ENCODE measurements at regions not wholly inside any gene's neighbourhood (a gene's known extent, or its start where the extent isn't known, plus 50 kb on each side); places are given as distances from the start of the nearest gene placed in this dataset.

DNA sequence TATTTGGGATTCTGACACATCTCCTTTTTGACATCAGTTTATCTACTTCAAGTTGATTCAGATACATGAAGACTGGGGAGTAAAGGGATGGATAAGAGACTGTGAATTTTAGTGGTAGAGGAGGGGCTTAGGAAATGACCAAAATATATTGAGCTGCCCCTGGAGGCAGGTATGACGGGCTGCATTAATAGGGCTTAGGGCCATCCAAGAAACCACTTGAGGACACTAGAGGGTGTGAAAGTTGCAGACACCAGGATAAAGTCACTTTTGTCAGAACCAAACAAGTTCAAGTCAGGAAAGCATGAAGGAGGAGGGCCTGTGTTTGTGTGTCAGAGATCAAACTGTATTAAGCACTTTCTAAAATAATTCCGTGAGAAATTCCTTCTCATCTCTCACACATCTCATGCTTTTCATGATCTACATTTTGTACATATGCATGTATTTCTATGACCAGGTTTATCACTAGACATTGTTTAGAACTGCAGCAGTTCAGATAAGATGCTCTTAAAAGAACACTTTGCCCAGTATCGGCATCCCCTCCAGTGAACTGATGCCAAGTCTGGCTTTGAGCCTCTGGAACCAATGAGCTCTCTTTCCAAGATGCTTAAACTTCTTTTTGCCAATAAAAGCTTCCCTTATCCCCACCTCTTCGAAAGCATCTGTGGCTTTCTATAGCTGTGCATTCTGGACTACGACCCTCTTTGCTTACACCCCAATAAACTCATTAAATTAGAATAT, 136.9 kb downstream of the SLC38A1 start:
- DNase-seq: no peak

DNA sequence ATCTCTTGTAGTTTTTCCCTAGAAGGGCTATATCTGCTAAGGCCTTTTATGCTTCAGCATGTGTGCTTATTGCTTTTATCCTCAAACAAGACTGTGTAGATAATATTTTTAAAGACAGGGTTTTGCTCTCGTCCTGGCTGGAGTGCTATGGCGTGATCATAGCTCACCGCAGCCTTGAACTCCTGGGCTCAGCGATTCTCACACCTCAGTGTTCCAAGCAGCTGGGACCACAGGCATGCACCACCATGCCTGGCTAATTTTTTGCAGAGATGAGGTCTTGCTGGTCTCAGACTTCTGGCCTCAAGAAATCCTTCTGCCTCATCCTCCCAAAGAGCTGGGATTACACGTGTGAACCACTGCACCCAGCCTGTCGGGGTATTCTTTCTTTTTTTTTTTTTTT, 137.3 kb upstream of the SCAF11 start:
- no peak for DNase-seq

DNA sequence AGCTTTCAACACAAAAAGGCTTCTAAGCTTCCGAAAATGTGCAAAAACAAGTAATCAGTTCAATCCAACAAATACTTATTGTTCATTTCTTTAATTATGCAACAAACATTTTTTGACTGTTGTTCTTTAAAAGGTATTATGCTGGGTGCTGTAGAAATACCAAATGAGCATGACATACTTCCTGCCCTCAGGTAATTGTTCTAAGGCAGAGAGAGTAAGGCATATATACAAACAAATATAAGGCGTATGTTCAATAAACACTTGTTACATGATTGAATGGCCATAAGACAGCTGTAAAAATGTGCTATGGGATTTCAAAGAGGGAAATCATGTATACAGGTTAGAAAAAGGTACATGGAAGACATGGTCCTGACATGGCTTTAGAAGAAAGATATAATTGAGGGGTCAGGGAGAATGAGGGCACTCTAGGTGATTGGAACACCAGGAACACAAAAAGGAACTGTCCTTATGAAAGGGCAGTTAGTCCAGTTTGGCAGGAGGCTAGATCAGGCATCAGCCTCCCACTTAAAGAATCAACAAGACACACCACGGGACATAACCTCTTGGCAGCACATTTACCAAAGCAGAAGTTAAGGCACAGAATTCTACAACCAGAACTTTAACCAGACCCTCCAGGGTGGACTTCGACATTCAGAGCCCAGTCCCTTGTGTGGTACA, 135.8 kb upstream of the SCAF11 start:
- no peak for DNase-seq

DNA sequence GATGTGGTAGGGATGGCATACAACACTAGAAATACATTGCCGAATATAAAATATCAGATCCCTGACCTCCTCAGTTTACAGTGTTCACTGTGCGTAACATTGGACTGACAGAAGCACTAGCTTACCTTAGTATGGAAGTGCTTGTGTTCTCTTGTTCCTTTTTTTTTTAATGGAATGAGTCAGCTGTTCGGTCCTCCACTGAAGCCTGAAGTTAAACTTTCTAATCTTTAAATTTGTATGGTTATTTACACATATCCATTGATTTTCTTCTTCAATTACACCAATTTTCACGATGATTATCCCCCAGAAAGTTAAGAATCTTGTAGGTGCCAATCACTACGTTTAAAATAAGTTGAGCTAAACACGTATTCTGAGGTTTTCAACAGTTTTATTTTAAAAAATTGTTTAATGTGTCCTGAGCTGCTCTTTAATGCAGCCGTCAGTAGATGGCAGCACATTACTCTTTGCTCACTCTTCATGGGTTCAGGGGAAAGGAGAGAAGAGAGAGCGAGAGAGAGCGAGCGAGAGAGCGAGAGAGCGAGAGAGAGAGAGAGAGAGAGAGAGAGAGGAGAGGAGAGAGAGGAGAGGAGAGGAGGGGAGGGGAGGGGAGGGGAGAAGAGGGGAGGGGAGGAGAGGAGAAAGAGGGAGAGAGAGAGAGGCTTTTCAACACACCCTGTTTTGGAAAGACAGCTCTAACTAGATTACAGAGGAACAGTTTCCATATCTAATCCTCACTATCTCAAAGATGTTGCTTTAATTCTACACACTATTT, 134.7 kb upstream of the SCAF11 start:
- peak; percentile 77 for DNase-seq

DNA sequence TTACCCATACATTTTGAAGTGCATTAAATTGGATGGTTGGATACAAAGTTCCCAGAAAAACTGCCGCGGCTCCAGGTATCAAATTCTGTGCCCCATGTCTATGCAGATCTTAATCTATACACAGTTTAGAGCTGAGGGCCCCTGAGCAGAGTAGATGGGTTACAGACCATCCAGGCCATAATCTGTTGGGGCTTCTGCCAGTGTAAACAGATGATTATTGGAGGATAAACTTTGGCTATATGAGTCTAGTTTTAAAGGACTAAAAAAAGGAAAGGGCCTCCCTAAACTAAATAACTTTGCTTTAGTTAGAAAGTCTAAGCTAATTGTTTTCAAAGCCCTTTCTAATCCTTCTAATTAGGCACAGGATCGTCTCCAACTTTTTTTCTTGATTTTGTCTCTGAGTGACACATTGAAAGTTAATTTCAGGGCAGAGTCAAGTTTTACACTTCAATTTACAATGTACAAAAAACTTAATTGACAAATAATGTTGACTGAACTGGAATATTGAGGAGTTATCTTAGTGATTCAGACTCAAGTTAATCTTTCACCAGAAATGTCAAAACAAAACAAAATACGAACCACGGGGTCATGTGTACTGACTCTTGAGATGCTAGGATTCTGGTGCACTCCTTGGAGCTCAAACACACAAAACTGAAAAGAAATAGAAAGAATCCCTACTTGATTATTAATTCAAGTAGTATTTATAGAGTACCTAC, 133.9 kb upstream of the SCAF11 start:
- no peak for DNase-seq

DNA sequence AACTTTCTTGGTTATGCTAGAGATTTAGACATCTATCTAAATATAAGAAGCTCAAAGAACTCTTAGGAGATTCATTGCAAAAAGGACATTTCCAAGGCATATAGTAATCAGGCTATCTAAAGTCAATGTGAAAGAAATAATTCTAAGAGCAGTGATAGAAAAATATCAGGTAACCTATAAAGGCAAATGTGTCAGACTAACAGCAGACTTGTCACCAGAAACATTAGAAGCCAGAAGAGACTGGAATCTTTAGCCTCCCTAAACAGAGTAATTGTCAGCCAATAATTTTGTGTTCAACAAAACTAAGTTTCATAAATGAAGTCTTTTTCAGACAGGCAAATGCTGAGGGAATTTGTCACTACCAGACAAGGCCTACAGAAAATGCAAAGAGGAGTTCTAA, 122.0 kb upstream of the SCAF11 start:
- no peak for DNase-seq

DNA sequence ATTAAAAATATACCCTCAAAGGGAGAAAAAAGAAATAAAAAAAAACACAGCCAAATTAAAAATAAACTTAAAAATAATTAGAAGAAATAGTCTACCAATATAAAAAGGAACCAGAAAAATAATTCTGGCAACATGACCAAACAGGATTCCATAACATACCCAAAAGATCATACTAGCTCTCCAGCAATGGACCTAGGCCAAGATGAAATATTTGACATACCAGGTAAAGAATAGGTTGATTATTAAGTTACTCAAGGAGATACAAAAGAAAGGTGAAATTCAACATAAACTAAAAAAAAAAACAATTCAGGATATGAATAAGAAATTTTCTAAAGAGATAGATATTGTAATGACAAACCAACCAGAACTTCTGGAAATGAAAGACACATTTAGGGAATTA, 121.3 kb upstream of the SCAF11 start:
- no peak for DNase-seq

DNA sequence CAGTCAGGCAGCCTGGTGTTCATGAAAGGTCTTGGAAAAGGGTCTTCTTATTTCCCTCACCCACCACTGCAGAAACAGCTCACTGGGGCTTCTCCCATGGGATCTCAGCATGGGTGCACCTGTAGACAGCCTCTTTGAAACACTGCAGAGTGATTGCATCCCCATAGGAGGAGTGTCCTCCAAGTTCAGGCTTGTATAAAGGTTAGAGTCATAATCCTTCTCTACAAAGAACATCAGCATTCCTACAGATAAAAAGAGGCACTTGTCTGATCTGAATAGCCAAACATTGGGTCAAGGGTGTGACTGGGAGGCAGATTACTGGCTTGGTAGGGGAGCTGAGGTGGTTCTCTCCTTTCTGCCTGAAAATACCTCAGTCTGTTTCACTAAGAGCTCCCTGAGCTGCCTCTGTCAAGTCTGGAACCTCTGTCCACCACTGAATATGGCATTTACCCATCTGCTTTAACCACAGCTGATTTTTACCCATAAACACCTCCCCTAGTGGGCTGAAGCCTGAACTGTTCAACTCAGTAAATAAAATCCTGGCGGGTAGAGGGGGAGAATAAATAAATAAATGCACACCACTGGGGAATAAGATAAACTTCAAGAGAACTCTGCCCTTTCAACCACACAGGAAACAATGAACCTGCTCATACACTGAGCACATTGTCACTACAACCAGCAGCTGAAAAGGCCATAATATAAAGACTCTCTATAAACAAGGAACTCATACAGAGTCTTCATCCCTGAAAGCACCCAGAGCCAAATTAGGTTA, 120.7 kb upstream of the SCAF11 start:
- no peak for DNase-seq

DNA sequence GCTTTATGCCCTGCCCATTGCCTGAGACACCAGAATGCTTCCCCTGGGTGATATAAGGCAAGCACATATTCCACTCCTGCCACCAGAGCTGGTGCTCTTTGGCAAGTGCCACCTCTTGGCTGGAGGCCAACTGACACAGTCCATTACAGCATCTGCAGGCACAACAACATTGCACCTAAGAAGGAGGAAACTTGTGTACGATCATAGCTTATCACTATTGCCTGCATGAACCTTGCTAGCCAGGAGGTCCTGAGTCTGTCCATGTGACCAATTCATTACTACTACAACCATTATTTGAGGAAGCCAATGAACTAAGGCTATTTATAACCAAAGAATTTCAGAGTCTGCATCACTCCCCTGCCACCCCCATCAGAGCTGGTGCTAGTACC, 119.8 kb upstream of the SCAF11 start:
- DNase-seq: no peak

DNA sequence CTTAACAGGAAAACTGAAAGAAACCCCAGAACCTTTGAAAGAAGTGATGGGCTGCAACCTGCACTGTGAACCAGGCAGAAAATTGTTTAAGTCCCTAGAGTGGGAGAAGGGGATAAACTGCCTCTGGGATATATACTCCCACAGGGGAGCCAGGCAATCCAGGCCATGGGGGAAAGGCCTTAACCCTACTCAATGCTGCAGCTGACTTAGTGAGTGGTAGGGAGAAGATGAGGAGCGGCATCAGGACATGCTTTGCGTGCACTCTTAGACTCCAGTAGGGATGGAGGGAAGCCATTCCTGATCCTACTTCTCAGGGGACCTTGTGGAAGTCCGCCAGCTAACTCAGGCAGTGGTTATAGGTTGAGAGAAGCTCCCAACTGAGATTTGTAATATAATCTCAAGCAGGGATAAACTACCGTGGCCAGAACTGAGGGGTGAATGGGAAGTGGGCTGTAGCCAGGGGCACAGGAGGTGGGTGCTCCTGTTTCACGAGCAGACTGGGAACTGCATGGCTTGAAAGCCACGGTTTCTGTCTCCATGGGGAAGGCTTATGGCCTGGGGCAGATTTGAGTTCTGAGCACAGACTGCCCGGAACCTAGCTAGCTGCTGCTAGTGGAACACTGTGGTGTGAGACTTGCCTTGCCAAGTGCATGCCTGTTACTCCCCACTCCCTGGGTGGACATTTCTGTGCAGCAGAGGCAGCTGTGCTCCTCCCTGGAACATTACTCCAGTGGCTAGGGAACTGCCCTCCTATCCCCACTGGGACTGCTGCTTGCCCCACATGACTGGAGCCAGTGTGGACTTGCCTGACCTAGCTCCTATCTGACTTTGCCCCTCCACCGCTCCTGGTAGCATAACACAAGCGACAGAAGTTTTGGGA, 119.2 kb upstream of the SCAF11 start:
- DNase-seq: no peak

DNA sequence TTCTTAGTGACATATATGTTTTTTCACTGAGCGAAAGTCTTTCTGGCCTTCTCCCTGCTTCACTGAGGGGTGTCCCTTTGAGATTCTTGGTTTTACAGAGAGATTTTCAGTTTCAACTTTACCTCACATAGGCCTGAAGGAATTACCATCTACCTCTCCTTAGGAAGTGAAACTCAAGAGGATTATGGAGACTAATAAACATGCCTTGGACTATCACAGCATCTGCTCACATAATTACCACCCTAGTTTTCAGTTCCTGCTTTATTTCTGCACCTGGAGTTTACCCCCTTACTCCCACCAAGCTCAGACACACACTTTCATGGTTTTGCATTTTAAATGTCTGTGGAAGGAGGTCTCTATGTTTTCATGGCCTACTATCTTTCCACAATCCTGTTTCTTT, 118.3 kb upstream of the SCAF11 start:
- DNase-seq: no peak

DNA sequence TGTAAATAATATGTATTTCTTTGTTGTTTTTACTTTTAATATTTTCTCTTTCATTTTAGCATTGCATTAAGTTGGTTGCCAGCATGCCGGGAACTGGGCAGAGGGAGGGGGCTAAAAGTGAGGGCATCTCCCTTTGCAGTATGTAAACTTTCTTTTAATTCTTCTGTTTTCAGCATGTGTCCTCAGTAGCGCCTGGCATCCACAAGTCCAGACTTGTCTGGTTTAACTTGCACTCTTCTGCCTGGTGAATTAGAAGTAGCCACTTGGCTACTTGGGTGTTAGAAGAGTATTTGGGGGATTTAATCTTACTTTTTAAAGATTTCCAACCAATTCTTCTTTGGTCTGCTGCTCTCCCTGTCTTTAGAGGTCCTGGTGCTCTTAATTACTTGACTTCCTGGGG, 117.2 kb upstream of the SCAF11 start:
- no peak for DNase-seq

DNA sequence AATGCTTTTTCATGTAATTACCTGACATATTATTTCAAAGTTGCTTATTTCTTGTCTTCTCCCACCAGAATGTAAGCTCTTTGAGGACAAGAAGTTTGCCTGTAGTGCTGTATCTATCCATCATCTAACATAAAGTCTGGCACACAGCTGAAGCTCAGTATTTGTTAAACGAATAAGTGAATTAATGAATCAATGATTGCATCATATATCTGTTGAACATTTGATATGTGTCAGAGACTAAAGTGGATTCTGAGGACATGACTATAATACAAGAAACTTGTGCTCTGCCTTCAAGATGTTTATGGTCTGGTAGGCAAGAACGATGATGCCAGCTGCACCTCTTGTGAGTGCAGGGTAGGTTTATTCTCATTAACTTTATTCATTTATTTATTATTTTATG, 115.4 kb upstream of the SCAF11 start:
- DNase-seq: no peak

DNA sequence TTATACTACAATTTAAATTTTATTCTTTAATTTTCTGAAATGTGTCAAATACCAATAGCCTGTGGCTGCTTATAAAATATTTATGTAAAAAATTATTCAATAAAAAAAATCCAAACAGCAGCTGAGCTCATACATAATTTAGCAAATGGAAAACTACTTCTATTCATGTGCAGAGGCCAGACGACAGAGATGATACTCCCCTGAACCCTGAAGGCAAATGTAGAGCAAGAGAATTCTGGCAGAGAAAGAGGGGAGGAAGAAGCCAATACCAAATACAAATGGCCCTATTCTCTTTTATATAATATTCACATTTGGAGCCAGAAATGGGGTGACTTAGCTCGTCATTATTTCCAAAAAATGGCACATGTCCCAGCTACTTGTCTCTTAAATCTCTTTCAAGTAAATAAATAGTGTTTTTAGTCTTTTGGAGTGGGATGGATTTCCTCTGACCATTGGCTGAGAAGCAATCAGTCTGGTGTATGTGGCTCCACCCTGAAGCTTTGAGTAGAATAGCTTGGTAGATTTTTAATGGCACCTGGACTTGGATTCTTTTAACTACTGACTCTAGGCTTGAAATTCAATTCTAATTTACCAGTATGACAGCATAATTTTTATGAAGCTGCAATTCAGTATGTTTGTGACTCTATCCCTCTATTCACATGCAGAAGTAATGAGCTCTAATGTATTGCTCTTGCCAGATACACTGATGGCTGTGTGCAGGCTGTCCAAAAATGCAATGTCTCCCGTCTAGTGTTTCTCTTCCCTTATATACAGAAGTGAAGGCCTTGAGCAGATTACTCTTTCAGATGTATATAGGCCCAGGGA, 113.4 kb upstream of the SCAF11 start:
- DNase-seq: no peak

DNA sequence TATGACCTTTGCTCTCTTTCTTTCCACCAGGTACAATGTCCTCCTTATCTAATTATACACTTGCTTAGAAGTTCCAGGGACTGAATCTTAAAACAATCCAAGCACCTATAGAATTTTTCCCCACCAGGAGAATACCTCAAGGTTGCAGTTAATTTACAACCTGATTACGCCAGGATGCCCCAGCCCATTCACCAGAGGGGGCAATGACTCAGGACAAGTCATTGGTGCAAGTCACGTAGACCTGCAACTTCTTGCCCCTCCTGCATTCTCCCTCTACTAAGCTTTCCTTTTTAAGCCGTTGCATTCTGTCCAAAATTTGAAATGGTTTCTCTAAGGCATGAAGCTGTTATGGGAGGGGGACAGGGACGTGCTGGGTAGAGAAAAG, 111.1 kb upstream of the SCAF11 start:
- DNase-seq: no peak

DNA sequence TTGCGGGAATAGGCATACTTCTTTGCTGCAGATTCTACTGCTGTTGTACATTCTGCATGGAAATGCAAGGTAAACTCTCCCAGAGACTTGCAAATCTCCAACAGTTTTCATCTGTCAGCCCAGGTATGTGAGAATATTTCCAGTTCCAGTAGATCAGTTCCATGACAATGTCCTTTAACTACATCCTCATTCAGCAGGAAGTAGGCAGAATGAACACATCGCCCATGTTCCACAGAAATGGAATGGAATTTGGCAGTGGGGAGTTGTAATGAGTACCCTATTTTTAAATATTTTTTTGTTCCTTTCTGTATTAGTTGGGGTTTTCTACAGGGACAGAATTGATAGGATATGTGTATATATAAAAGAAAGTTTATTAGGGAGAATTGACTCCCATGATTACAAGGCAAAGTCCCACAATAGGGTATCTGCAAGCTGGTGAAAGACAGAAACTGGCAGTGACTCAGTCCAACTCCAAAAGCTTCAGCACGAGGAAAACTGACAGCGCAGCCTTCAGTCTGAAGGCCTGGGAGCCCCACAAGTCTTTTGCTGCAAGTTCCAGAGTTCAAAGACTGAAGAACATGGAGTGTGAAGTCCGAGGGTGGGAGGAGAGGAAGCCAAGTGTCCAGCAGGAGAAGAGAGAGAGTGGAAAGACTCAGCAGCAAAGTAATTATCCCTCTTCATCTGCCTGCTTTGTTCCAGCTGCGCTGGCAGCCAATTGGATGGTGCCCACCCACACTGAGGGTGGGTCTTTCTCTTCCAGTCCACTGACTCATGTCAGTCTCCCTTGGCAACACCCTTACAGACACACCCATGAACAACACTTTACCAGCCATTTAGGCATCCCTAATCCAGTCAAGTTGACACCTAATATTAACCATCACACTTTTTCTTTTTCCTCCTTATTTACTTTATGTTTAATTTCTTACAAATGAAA, 110.4 kb upstream of the SCAF11 start:
- no peak for DNase-seq

DNA sequence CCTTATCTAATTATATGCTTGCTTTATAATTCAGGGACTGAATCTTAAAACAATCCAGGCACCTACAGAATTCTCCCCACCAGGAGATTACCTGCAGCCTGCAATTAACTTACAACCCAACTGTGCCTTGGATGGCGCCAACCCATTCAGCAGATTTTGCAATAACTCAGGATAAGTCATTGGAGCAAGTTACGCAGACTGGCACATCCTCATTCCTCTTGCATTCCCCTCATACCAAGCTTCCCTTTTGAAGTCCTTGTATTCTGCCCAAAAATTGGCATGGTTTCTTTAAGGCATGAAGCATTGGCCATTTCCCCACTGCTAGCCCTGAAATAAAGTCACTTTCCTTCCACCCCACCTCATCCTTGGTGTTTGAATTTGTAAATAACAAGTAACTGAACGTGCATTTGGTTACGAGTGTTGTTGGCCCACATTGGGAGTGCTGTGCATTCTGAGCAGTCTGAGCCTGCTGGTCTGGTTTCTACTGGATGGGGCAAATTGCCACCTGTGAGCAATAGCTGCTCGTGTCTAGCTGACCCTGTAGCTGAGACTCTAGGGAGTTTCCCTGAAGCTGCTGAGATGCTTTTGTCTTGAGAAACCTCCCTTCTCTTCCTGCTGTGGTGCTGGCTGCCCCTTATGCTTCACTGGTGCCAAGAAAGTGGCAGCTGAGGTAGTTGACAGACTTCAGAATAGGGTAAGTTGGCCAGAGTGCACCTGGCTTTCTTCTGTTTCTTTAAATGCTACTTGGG, 99.2 kb upstream of the SCAF11 start:
- no peak for DNase-seq

DNA sequence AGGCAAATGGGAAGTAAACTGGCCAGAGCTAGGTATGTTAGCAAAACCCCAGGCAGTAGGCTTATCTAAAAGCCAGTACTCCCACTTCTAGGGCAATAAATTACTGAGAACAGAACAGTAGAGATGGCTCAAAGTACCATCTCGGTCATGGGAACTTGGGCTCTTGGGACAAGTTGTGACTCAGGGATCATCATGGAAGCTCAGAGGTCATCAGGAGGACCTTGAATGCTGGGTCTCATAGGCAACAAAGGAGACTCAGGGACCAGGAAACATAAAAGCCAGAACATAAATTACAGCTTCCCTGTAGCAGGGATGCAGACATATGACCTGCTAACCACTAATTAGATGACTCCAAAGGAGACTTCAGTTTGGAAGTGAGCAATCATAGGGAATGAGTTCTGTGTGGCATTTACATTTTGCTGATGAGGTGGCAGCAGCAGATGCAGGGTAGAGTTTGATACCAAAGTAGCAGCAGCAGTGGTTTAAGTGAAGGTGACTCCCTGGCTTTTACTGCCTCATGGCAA, 97.6 kb upstream of the SCAF11 start:
- no peak for DNase-seq

Data from hindlimb muscle (tissue), 1 donor.